ENCODE measurements at regions not wholly inside any gene's neighbourhood (a gene's known extent, or its start where the extent isn't known, plus 50 kb on each side); places are given as distances from the start of the nearest gene placed in this dataset.

- POLR2A ChIA-PET: no interaction called here
- Histone ChIP-seq H3K9ac (replicated peaks; ENCODE audit: extremely low read depth, insufficient read depth, low read length) (no peak overlapping the region), H4K20me1 (replicated peaks; ENCODE audit: control insufficient read depth, extremely low read depth, insufficient read depth, low read length) (no peaks in the 10 kb centered on the region), H3K9me1 (replicated peaks; ENCODE audit: control insufficient read depth, extremely low read depth, insufficient read depth, low read length) (no peaks in the 10 kb centered on the region), H3K79me2 (ENCODE audit: control insufficient read depth, insufficient read depth, low read length) (no peaks in the 10 kb centered on the region), H2AFZ (ENCODE audit: low read depth, low read length) (no peak overlapping the region), H3K4me3 (replicated peaks in 1 of 3; ENCODE audit: insufficient read depth in 1 of 3, low read depth in 1 of 3, low read length in 3 of 3) (no peak overlapping the region), H3K36me3 (ENCODE audit: control insufficient read depth in 2 of 2, extremely low read depth in 1 of 2, insufficient read depth in 2 of 2, low read length in 2 of 2) (no peaks in the 10 kb centered on the region), H3K27ac (ENCODE audit: insufficient read depth, low read depth, low read length) (no peak overlapping the region), H3K27me3 (ENCODE audit: control insufficient read depth in 2 of 2, insufficient read depth in 2 of 2, low read length in 2 of 2) (no peaks in the 10 kb centered on the region), H3K4me1 (ENCODE audit: control insufficient read depth, extremely low read depth, insufficient read depth, low read length) (no peaks in the 10 kb centered on the region), H3K4me2 (ENCODE audit: insufficient read depth, low read length) (no peak overlapping the region), H3K9me3 (replicated peaks; ENCODE audit: control insufficient read depth, insufficient read depth, low read length) (peaks cover 3% of the 10 kb centered on the region)
- no peak for TF ChIP-seq GATA2 (IDR thresholded peaks at IDR 0.05; ENCODE audit: insufficient read depth, insufficient read length, low read depth, low read length)
- no peak for TF ChIP-seq MAX (IDR thresholded peaks at IDR 0.05; ENCODE audit: insufficient read depth, insufficient read length)
- no peak for TF ChIP-seq POLR2AphosphoS5 (IDR thresholded peaks at IDR 0.05; ENCODE audit: insufficient read depth, low read depth, low read length)
- TF ChIP-seq POLR2A (IDR thresholded peaks at IDR 0.05; ENCODE audit: low read depth, low read length): no peak
- no peak for TF ChIP-seq FOS (IDR thresholded peaks at IDR 0.05; ENCODE audit: borderline replicate concordance, insufficient read depth, low read length)
- dilution Hi-C loops (cut with MboI; ENCODE audit: extremely low pct_ligation_motif_present, low sequenced_read_pairs): no loop called here
- no peak for DNase-seq (ENCODE audit: low read depth, low spot score)
- no TSS peak for BruUV-seq (replicated peaks)
- no peak for FAIRE-seq
- CTCF ChIA-PET: no interaction called here
- intact Hi-C loops (cut with micrococcal nuclease): no loop called here
Measured at GRCh38 chr13:47036294-47037008, 139.6 kb upstream of the HTR2A start.

- DNase-seq (ENCODE audit: low read depth, low spot score) (no peak), FAIRE-seq (no peak)
- Histone ChIP-seq H3K9me3 (replicated peaks; ENCODE audit: control insufficient read depth, insufficient read depth, low read length) (peaks cover 3% of the 10 kb centered on the region), H3K4me1 (ENCODE audit: control insufficient read depth, extremely low read depth, insufficient read depth, low read length) (no peaks in the 10 kb centered on the region), H3K9ac (replicated peaks; ENCODE audit: extremely low read depth, insufficient read depth, low read length) (no peak overlapping the region), H2AFZ (ENCODE audit: low read depth, low read length) (no peak overlapping the region), H3K79me2 (ENCODE audit: control insufficient read depth, insufficient read depth, low read length) (no peaks in the 10 kb centered on the region), H3K4me2 (ENCODE audit: insufficient read depth, low read length) (no peak overlapping the region), H4K20me1 (replicated peaks; ENCODE audit: control insufficient read depth, extremely low read depth, insufficient read depth, low read length) (no peaks in the 10 kb centered on the region), H3K27ac (ENCODE audit: insufficient read depth, low read depth, low read length) (no peak overlapping the region), H3K9me1 (replicated peaks; ENCODE audit: control insufficient read depth, extremely low read depth, insufficient read depth, low read length) (no peaks in the 10 kb centered on the region), H3K4me3 (replicated peaks in 1 of 3; ENCODE audit: insufficient read depth in 1 of 3, low read depth in 1 of 3, low read length in 3 of 3) (no peak overlapping the region), H3K27me3 (ENCODE audit: control insufficient read depth in 2 of 2, insufficient read depth in 2 of 2, low read length in 2 of 2) (no peaks in the 10 kb centered on the region), H3K36me3 (ENCODE audit: control insufficient read depth in 2 of 2, extremely low read depth in 1 of 2, insufficient read depth in 2 of 2, low read length in 2 of 2) (no peaks in the 10 kb centered on the region)
- dilution Hi-C loops (cut with MboI; ENCODE audit: extremely low pct_ligation_motif_present, low sequenced_read_pairs) (no loop called here), intact Hi-C loops (cut with micrococcal nuclease) (no loop called here)
- TF ChIP-seq GATA2 (IDR thresholded peaks at IDR 0.05; ENCODE audit: insufficient read depth, insufficient read length, low read depth, low read length) (no peak), MYC (IDR thresholded peaks at IDR 0.05; ENCODE audit: low read depth, low read length) (no peak), POLR2A (IDR thresholded peaks at IDR 0.05; ENCODE audit: low read depth, low read length) (no peak), POLR2AphosphoS5 (IDR thresholded peaks at IDR 0.05; ENCODE audit: insufficient read depth, low read depth, low read length) (no peak), FOS (IDR thresholded peaks at IDR 0.05; ENCODE audit: borderline replicate concordance, insufficient read depth, low read length) (no peak), CTCF (IDR thresholded peaks at IDR 0.05; ENCODE audit: extremely low read depth in 1 of 2, insufficient read depth in 1 of 2, low read depth in 1 of 2, low read length in 2 of 2) (no peak), JUN (IDR thresholded peaks at IDR 0.05; ENCODE audit: borderline replicate concordance, insufficient read depth, insufficient read length, low read depth) (no peak), MAX (IDR thresholded peaks at IDR 0.05; ENCODE audit: insufficient read depth, insufficient read length) (no peak), EZH2 (IDR thresholded peaks at IDR 0.05; ENCODE audit: borderline replicate concordance, low read depth, low read length, severe bottlenecking) (no peak)
- POLR2A ChIA-PET: no interaction called here
- no TSS peak for BruUV-seq (replicated peaks)
- CTCF ChIA-PET: no interaction called here
Measured at GRCh38 chr13:47033216-47033615, 136.4 kb upstream of the HTR2A start.
